Lower lobe of right lung (tissue), 2 donors: ENCODE measurements at regions not wholly inside any gene's neighbourhood (a gene's known extent, or its start where the extent isn't known, plus 50 kb on each side); places are given as distances from the start of the nearest gene placed in this dataset.
"Not testable (repeated sequence)": the region's sequence is repeated elsewhere in the genome, so short reads cannot be mapped to it uniquely, and the experiment has no call there.

Experiments used
- ATAC-seq, 2 donors: fragments of 200-7000 bp; cut with Tn5 transposase; one replicate each; pipeline ENCODE4 v1.9.1; 2020 to 2022; ENCODE audit warnings: mild to moderate bottlenecking in 2 of 2, moderate library complexity in 2 of 2
- DNase-seq: peaks from one replicate; pipeline ENCODE4 v3.0.0-alpha.2; 2020
- H3K27ac ChIP-seq: fragments of 200-600 bp; one replicate; pipeline ENCODE4 v1.8.0; 2022
- H3K27me3 ChIP-seq: fragments of 200-600 bp; one replicate; pipeline ENCODE4 v1.8.0; 2022; ENCODE audit warnings: low read depth
- H3K36me3 ChIP-seq: fragments of 200-600 bp; one replicate; pipeline ENCODE4 v1.8.0; 2022; ENCODE audit warnings: mild to moderate bottlenecking
- H3K4me1 ChIP-seq: fragments of 200-600 bp; one replicate; pipeline ENCODE4 v1.8.0; 2022
- H3K4me3 ChIP-seq: fragments of 200-600 bp; one replicate; pipeline ENCODE4 v1.8.0; 2022; ENCODE audit warnings: mild to moderate bottlenecking
- H3K9me3 ChIP-seq: fragments of 200-600 bp; one replicate; pipeline ENCODE4 v1.8.0; 2022
- intact Hi-C: fragments of 100-400 bp; cut with DNase I; formaldehyde crosslinking; loops from one replicate; pipeline ENCODE4 v1.11.0; 2022
- TF ChIP-seq, protein P1 (sequence below): fragments of 200-600 bp; IDR thresholded peaks from one replicate; pipeline ENCODE4 v1.8.0; 2022; ENCODE audit warnings: antibody characterized with exemption, mild to moderate bottlenecking
- donor health status: DM: no; HTN: yes; CAD: no; lungs with severe emphysema.

DNA sequence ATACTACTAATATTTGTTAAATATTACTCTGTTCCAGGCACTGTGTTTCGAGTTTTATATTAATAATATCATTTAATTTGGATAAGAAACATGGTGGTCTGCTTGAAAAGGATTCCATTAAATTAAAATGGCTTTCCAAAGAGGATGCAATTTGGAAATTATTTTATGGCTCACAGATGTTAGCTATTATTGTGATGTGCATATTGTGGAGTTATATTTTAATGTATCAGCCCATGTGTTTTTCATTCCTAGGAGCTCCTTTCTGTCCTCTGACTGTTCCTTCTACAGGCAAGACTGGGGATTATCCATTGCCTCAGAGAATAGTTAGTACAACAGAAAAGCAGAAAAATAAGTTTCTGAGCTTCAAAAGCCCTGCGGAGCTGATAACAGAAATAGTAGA lies 376.7 kb upstream of the PDZRN3 start:
- no peak overlapping the region for H3K27ac ChIP-seq
- H3K27me3 ChIP-seq = no peaks in the 10 kb centered on the region
- no peaks in the 10 kb centered on the region for H3K36me3 ChIP-seq
- no peaks in the 10 kb centered on the region for H3K9me3 ChIP-seq
- DNase-seq = no peak
- no peaks in the 10 kb centered on the region for H3K4me1 ChIP-seq
- TF ChIP-seq, protein P1, sequence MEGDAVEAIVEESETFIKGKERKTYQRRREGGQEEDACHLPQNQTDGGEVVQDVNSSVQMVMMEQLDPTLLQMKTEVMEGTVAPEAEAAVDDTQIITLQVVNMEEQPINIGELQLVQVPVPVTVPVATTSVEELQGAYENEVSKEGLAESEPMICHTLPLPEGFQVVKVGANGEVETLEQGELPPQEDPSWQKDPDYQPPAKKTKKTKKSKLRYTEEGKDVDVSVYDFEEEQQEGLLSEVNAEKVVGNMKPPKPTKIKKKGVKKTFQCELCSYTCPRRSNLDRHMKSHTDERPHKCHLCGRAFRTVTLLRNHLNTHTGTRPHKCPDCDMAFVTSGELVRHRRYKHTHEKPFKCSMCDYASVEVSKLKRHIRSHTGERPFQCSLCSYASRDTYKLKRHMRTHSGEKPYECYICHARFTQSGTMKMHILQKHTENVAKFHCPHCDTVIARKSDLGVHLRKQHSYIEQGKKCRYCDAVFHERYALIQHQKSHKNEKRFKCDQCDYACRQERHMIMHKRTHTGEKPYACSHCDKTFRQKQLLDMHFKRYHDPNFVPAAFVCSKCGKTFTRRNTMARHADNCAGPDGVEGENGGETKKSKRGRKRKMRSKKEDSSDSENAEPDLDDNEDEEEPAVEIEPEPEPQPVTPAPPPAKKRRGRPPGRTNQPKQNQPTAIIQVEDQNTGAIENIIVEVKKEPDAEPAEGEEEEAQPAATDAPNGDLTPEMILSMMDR = no peak
- ATAC-seq = no peak
- intact Hi-C loops = no loop called here
- H3K4me3 ChIP-seq = no peak overlapping the region

DNA sequence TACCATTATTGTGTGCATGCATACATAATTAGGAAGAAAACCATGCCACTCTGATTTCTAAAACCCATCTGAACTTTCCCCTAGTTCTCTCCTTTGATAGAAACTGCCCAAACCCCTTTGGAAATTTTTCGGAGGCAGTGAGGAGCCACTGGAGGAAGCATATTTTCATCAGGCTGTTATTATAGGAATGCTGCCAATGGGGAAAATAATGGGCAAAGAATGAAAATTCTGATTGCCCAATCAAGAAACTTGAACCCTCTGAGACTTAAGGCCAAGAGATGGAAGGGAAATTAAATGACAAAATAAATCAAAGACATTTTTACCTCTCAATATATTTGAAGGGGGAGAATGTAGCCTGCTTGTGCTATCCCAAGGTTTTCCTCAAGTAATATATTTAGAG lies 376.0 kb upstream of the PDZRN3 start:
- ATAC-seq = no peak
- Histone ChIP-seq H3K36me3 (no peaks in the 10 kb centered on the region), H3K27ac (no peak overlapping the region), H3K9me3 (no peaks in the 10 kb centered on the region), H3K4me1 (no peaks in the 10 kb centered on the region), H3K4me3 (no peak overlapping the region), H3K27me3 (no peaks in the 10 kb centered on the region)
- TF ChIP-seq, protein P1 = no peak
- no peak for DNase-seq
- intact Hi-C loops = no loop called here

DNA sequence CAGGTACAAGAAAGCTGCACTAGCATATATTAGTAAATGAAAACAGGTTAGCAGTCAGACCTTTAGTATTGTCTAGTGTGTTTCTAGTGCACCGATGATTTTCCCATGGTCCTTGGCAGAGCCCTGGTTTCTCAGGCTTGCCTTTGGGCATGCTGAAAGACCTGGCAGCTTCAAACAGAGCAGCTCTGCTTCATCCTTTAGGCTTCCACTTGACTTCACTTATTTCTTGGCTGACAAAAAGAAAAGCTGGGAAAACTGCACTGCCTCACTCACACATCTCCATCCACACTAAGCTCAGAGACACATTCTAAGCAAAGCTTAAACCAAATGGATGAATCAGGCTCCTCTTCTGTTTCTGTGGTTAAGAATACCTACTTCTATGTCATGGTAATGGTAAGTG lies 374.8 kb upstream of the PDZRN3 start:
- DNase-seq (no peak), ATAC-seq (no peak)
- Histone ChIP-seq H3K4me3 (no peak overlapping the region), H3K36me3 (no peaks in the 10 kb centered on the region), H3K9me3 (no peaks in the 10 kb centered on the region), H3K4me1 (no peaks in the 10 kb centered on the region), H3K27me3 (no peaks in the 10 kb centered on the region), H3K27ac (no peak overlapping the region)
- intact Hi-C loops = no loop called here
- TF ChIP-seq, protein P1 = no peak

DNA sequence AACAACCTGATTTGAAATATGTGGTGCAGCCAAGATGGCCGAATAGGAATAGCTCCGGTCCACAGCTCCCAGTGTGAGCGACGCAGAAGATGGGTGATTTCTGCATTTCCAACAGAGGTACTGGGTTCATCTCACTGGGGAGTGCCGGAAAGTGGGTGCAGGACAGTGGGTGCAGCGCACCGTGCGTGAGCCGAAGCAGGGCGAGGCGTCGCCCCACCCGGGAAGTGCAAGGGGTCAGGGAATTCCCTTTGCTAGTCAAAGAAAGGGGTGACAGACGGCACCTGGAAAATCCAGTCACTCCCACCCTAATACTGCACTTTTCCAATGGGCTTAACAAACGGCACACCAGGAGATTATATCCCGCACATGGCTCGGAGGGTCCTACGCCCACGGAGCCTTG lies 365.9 kb upstream of the PDZRN3 start:
- H3K4me3 ChIP-seq, H3K36me3 ChIP-seq, intact Hi-C loops, H3K4me1 ChIP-seq, H3K27ac ChIP-seq, H3K9me3 ChIP-seq, ATAC-seq, DNase-seq, H3K27me3 ChIP-seq: not testable (repeated sequence)

DNA sequence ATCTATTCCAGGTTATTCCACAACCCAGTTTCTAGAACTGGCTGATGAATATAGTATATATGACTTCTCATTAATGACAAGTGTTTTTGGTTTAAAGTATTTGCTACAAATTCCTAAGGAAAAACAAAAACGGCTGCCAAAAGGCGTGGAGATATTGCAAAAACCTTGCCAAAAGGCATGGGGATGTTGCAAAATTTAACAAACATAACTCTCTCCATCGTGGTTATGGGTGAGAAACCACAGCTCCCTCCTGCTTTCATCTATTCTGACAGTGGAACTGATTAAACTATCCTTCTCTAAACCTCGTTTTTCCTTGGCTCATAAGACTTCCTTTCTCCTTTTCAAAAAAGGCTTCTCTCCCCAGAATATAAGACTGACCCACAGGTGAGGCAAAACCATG lies 342.0 kb upstream of the PDZRN3 start:
- no peaks in the 10 kb centered on the region for H3K36me3 ChIP-seq
- no peaks in the 10 kb centered on the region for H3K27me3 ChIP-seq
- no peaks in the 10 kb centered on the region for H3K9me3 ChIP-seq
- intact Hi-C loops = no loop called here
- no peak for DNase-seq
- TF ChIP-seq, protein P1 = no peak
- H3K4me3 ChIP-seq = no peak overlapping the region
- H3K4me1 ChIP-seq = no peaks in the 10 kb centered on the region
- ATAC-seq = no peak
- no peak overlapping the region for H3K27ac ChIP-seq

DNA sequence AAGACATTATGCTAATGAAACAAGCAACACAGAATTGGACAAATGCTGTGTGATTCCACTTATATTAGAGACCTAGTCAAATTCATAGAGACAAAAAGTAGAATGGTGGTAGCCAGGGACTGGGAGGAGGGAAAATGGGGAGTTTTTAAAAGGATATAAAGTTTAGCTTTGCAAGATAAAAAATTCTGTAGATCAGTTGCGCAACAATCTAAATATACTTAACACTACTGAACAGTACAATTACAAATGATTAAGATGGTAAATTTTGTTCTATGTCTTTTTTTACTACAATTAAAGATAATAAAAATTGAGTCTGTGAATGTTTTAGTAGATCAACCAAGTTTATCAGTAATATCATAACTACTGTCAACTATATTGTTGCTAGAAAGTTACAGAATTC lies 340.1 kb upstream of the PDZRN3 start:
- TF ChIP-seq, protein P1 = no peak
- H3K4me3 ChIP-seq = no peak overlapping the region
- ATAC-seq (no peak), DNase-seq (no peak)
- no peaks in the 10 kb centered on the region for H3K27me3 ChIP-seq
- H3K9me3 ChIP-seq = no peaks in the 10 kb centered on the region
- H3K36me3 ChIP-seq = no peaks in the 10 kb centered on the region
- H3K4me1 ChIP-seq = no peaks in the 10 kb centered on the region
- no peak overlapping the region for H3K27ac ChIP-seq
- intact Hi-C loops = no loop called here
